H1 (cell line): ENCODE measurements at regions not wholly inside any gene's neighbourhood (a gene's known extent, or its start where the extent isn't known, plus 50 kb on each side); places are given as distances from the start of the nearest gene placed in this dataset.

Experiments
- CBX8 ChIP-seq: fragments of 300-800, 300-1000 bp; sonication (generic); IDR thresholded peaks from 2 replicates; pipeline ENCODE4 v1.7.1; 2016; ENCODE audit warnings: low read depth, low read length, borderline replicate concordance
- E2F6 ChIP-seq: IDR thresholded peaks from 2 replicates; pipeline ENCODE4 v1.6.1; 2012; ENCODE audit warnings: inconsistent platforms
- EP300 ChIP-seq, 2 experiments: IDR thresholded peaks; 1 replicate in 1 of 2; 2 replicates in 1 of 2; pipeline ENCODE4 v1.6.1; 2011 to 2012; ENCODE audit warnings: low read depth in 2 of 2, low read length in 2 of 2, mild to moderate bottlenecking in 2 of 2, borderline replicate concordance in 1 of 2, inconsistent platforms in 1 of 2, moderate library complexity in 1 of 2
- JUND ChIP-seq: IDR thresholded peaks from 2 replicates; pipeline ENCODE4 v1.6.1; 2011; ENCODE audit warnings: mild to moderate bottlenecking, improper control_type of control experiment, low read length
- NANOG ChIP-seq: IDR thresholded peaks from 2 replicates; pipeline ENCODE4 v1.6.1; 2011; ENCODE audit warnings: low read length, low read depth, mild to moderate bottlenecking, inconsistent platforms; ENCODE audit not compliant: insufficient read depth, poor library complexity, severe bottlenecking
- PHF8 ChIP-seq: fragments of 200-600 bp; sonication (generic); conservative IDR thresholded peaks from 2 replicates; pipeline ENCODE4 v1.7.1; 2012; ENCODE audit warnings: low read depth, mild to moderate bottlenecking, inconsistent platforms, low read length, moderate library complexity
- POU5F1 ChIP-seq: IDR thresholded peaks from 2 replicates; pipeline ENCODE4 v1.6.1; 2011; ENCODE audit warnings: low read depth, mild to moderate bottlenecking, low read length, moderate library complexity
- TAF1 ChIP-seq: IDR thresholded peaks from 2 replicates; pipeline ENCODE4 v1.6.1; 2011; ENCODE audit warnings: mild to moderate bottlenecking, low read depth, low read length
- USF2 ChIP-seq: IDR thresholded peaks from 2 replicates; pipeline ENCODE4 v1.6.1; 2011; ENCODE audit warnings: low read length, improper control_type of control experiment
- TF ChIP-seq, protein P1 (sequence below): fragments of 300-600 bp; sonication (generic); IDR thresholded peaks from 2 replicates; pipeline ENCODE4 v1.7.1; 2012; ENCODE audit warnings: low read length, moderate library complexity, mild to moderate bottlenecking, inconsistent platforms; ENCODE audit not compliant: insufficient replicate concordance

GRCh38 chr2:43119303-43119702 lies 107.1 kb downstream of the ZFP36L2 start (continued):
- TF ChIP-seq, protein P1, sequence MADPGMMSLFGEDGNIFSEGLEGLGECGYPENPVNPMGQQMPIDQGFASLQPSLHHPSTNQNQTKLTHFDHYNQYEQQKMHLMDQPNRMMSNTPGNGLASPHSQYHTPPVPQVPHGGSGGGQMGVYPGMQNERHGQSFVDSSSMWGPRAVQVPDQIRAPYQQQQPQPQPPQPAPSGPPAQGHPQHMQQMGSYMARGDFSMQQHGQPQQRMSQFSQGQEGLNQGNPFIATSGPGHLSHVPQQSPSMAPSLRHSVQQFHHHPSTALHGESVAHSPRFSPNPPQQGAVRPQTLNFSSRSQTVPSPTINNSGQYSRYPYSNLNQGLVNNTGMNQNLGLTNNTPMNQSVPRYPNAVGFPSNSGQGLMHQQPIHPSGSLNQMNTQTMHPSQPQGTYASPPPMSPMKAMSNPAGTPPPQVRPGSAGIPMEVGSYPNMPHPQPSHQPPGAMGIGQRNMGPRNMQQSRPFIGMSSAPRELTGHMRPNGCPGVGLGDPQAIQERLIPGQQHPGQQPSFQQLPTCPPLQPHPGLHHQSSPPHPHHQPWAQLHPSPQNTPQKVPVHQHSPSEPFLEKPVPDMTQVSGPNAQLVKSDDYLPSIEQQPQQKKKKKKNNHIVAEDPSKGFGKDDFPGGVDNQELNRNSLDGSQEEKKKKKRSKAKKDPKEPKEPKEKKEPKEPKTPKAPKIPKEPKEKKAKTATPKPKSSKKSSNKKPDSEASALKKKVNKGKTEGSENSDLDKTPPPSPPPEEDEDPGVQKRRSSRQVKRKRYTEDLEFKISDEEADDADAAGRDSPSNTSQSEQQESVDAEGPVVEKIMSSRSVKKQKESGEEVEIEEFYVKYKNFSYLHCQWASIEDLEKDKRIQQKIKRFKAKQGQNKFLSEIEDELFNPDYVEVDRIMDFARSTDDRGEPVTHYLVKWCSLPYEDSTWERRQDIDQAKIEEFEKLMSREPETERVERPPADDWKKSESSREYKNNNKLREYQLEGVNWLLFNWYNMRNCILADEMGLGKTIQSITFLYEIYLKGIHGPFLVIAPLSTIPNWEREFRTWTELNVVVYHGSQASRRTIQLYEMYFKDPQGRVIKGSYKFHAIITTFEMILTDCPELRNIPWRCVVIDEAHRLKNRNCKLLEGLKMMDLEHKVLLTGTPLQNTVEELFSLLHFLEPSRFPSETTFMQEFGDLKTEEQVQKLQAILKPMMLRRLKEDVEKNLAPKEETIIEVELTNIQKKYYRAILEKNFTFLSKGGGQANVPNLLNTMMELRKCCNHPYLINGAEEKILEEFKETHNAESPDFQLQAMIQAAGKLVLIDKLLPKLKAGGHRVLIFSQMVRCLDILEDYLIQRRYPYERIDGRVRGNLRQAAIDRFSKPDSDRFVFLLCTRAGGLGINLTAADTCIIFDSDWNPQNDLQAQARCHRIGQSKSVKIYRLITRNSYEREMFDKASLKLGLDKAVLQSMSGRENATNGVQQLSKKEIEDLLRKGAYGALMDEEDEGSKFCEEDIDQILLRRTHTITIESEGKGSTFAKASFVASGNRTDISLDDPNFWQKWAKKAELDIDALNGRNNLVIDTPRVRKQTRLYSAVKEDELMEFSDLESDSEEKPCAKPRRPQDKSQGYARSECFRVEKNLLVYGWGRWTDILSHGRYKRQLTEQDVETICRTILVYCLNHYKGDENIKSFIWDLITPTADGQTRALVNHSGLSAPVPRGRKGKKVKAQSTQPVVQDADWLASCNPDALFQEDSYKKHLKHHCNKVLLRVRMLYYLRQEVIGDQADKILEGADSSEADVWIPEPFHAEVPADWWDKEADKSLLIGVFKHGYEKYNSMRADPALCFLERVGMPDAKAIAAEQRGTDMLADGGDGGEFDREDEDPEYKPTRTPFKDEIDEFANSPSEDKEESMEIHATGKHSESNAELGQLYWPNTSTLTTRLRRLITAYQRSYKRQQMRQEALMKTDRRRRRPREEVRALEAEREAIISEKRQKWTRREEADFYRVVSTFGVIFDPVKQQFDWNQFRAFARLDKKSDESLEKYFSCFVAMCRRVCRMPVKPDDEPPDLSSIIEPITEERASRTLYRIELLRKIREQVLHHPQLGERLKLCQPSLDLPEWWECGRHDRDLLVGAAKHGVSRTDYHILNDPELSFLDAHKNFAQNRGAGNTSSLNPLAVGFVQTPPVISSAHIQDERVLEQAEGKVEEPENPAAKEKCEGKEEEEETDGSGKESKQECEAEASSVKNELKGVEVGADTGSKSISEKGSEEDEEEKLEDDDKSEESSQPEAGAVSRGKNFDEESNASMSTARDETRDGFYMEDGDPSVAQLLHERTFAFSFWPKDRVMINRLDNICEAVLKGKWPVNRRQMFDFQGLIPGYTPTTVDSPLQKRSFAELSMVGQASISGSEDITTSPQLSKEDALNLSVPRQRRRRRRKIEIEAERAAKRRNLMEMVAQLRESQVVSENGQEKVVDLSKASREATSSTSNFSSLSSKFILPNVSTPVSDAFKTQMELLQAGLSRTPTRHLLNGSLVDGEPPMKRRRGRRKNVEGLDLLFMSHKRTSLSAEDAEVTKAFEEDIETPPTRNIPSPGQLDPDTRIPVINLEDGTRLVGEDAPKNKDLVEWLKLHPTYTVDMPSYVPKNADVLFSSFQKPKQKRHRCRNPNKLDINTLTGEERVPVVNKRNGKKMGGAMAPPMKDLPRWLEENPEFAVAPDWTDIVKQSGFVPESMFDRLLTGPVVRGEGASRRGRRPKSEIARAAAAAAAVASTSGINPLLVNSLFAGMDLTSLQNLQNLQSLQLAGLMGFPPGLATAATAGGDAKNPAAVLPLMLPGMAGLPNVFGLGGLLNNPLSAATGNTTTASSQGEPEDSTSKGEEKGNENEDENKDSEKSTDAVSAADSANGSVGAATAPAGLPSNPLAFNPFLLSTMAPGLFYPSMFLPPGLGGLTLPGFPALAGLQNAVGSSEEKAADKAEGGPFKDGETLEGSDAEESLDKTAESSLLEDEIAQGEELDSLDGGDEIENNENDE = no peak
- no peak for TF ChIP-seq E2F6
- TF ChIP-seq PHF8 = no peak
- no peak for TF ChIP-seq CBX8
- TF ChIP-seq NANOG = no peak
- TF ChIP-seq JUND = no peak
- TF ChIP-seq USF2 = no peak
- TF ChIP-seq EP300 (IDR thresholded peaks at IDR 0.05; ENCODE audit: borderline replicate concordance in 1 of 2, low read depth in 2 of 2, low read length in 2 of 2) = no peak
- TF ChIP-seq TAF1 = no peak
- no peak for TF ChIP-seq POU5F1
